ENCODE measurements at regions not wholly inside any gene's neighbourhood (a gene's known extent, or its start where the extent isn't known, plus 50 kb on each side); places are given as distances from the start of the nearest gene placed in this dataset.

GRCh38 chr6:131372535-131372934 is 200.5 kb upstream of the ARG1 start (continued):
- no peak for TF ChIP-seq NR3C1 (CRISPR knock-in tag; conservative IDR thresholded peaks at IDR 0.05; ENCODE audit: low read depth)
- TF ChIP-seq USF1 (CRISPR knock-in tag; IDR thresholded peaks at IDR 0.05) = no peak
- TF ChIP-seq ZBTB21 (CRISPR knock-in tag; IDR thresholded peaks at IDR 0.05; ENCODE audit: borderline replicate concordance) = no peak
- TF ChIP-seq ERG (CRISPR knock-in tag; IDR thresholded peaks at IDR 0.05) = no peak
- no peak for TF ChIP-seq STAT6 (CRISPR knock-in tag; conservative IDR thresholded peaks at IDR 0.05; ENCODE audit: low read depth)
- TF ChIP-seq PREB (CRISPR knock-in tag; IDR thresholded peaks at IDR 0.05; ENCODE audit: borderline replicate concordance) = no peak
- TF ChIP-seq ZNF512 (CRISPR knock-in tag; IDR thresholded peaks at IDR 0.05; ENCODE audit: borderline replicate concordance) = no peak

- no peak for ATAC-seq
- POLR2A ChIA-PET = no interaction called here
Measured at GRCh38 chr6:131377112-131377705, 195.8 kb upstream of the ARG1 start.

More at GRCh38 chr6:131377112-131377705, 195.8 kb upstream of the ARG1 start:
- CTCF ChIA-PET = no interaction called here
- Mint-ChIP-seq H3K9me3 (peaks cover 27% of the 10 kb centered on the region), H3K27ac (no peak overlapping the region), H3K36me3 (peaks cover 11% of the 10 kb centered on the region), H3K27me3 (ENCODE audit: low read depth) (peaks cover 13% of the 10 kb centered on the region), H3K4me1 (peaks cover 4% of the 10 kb centered on the region), H3K4me3 (no peak overlapping the region)
- no peak for DNase-seq (ENCODE audit: low spot score)
- TF ChIP-seq ZNF512 (CRISPR knock-in tag; IDR thresholded peaks at IDR 0.05; ENCODE audit: borderline replicate concordance) (no peak), ZNF396 (CRISPR knock-in tag; IDR thresholded peaks at IDR 0.05; ENCODE audit: borderline replicate concordance) (no peak), IRF2 (CRISPR knock-in tag; IDR thresholded peaks at IDR 0.05; ENCODE audit: borderline replicate concordance, low read depth) (no peak), JAZF1 (CRISPR knock-in tag; IDR thresholded peaks at IDR 0.05) (no peak), ATF1 (CRISPR knock-in tag; IDR thresholded peaks at IDR 0.05) (no peak), OVOL2 (CRISPR knock-in tag; IDR thresholded peaks at IDR 0.05; ENCODE audit: borderline replicate concordance) (no peak), FOXK1 (CRISPR knock-in tag; IDR thresholded peaks at IDR 0.05) (no peak), ERG (CRISPR knock-in tag; IDR thresholded peaks at IDR 0.05) (no peak), ZNF317 (CRISPR knock-in tag; IDR thresholded peaks at IDR 0.05; ENCODE audit: borderline replicate concordance, low read depth) (no peak), CTCF (IDR thresholded peaks at IDR 0.05) (no peak), SMAD3 (CRISPR knock-in tag; IDR thresholded peaks at IDR 0.05; ENCODE audit: borderline replicate concordance) (no peak), TEAD1 (CRISPR knock-in tag; IDR thresholded peaks at IDR 0.05) (no peak), NFYB (CRISPR knock-in tag; conservative IDR thresholded peaks at IDR 0.05; ENCODE audit: low read depth) (no peak), NR2C2 (CRISPR knock-in tag; IDR thresholded peaks at IDR 0.05) (no peak), ZNF423 (CRISPR knock-in tag; IDR thresholded peaks at IDR 0.05) (no peak), ZNF671 (CRISPR knock-in tag; IDR thresholded peaks at IDR 0.05) (no peak), FOXP1 (CRISPR knock-in tag; IDR thresholded peaks at IDR 0.05; ENCODE audit: borderline replicate concordance) (no peak)
